ENCODE measurements at regions not wholly inside any gene's neighbourhood (a gene's known extent, or its start where the extent isn't known, plus 50 kb on each side); places are given as distances from the start of the nearest gene placed in this dataset.
"Not testable (repeated sequence)": the region's sequence is repeated elsewhere in the genome, so short reads cannot be mapped to it uniquely, and the experiment has no call there.

- Mint-ChIP-seq H3K36me3 (ENCODE audit: insufficient read depth) (no peaks in the 10 kb centered on the region), H3K4me1 (ENCODE audit: low read depth) (no peaks in the 10 kb centered on the region), H3K4me3 (no peak overlapping the region), H3K27me3 (ENCODE audit: low read depth) (peaks cover 3% of the 10 kb centered on the region), H3K9me3 (no peaks in the 10 kb centered on the region)
- ATAC-seq (no peak), DNase-seq (no peak)
Observed at GRCh38 chr4:112808001-112808400, 171.1 kb downstream of the LARP7 start.

GRCh38 chr4:112813790-112814189, 176.8 kb downstream of the LARP7 start:
- Mint-ChIP-seq H3K27me3 (ENCODE audit: low read depth) (peaks cover 14% of the 10 kb centered on the region), H3K36me3 (ENCODE audit: insufficient read depth) (no peaks in the 10 kb centered on the region), H3K9me3 (no peaks in the 10 kb centered on the region), H3K4me1 (ENCODE audit: low read depth) (peaks cover 9% of the 10 kb centered on the region), H3K4me3 (no peak overlapping the region)
- DNase-seq = no peak
- ATAC-seq = no peak

- H3K36me3 Mint-ChIP-seq (ENCODE audit: insufficient read depth) = no peaks in the 10 kb centered on the region
- peaks cover 9% of the 10 kb centered on the region for H3K4me1 Mint-ChIP-seq (ENCODE audit: low read depth)
- DNase-seq (no peak), ATAC-seq (peak; percentile 74 to 83)
- H3K4me3 Mint-ChIP-seq = peak overlapping the region; percentile 71
- peaks cover 21% of the 10 kb centered on the region for H3K27me3 Mint-ChIP-seq (ENCODE audit: low read depth)
- no peaks in the 10 kb centered on the region for H3K9me3 Mint-ChIP-seq
Observed at GRCh38 chr4:112817933-112818593, 181.1 kb downstream of the LARP7 start.

GRCh38 chr4:112818594-112818965, 181.6 kb downstream of the LARP7 start:
- Mint-ChIP-seq H3K27me3 (ENCODE audit: low read depth) (peaks cover 21% of the 10 kb centered on the region), H3K4me1 (ENCODE audit: low read depth) (peaks cover 9% of the 10 kb centered on the region), H3K9me3 (no peaks in the 10 kb centered on the region), H3K36me3 (ENCODE audit: insufficient read depth) (no peaks in the 10 kb centered on the region), H3K4me3 (peak overlapping the region; percentile 71)
- no peak for DNase-seq
- ATAC-seq = no peak

GRCh38 chr4:112819729-112820128, 182.8 kb downstream of the LARP7 start:
- ATAC-seq = no peak
- H3K9me3 Mint-ChIP-seq = no peaks in the 10 kb centered on the region

GRCh38 chr4:112823156-112823555, 186.2 kb downstream of the LARP7 start:
- Mint-ChIP-seq H3K36me3 (ENCODE audit: insufficient read depth) (no peaks in the 10 kb centered on the region), H3K27me3 (ENCODE audit: low read depth) (peaks cover 19% of the 10 kb centered on the region), H3K4me1 (ENCODE audit: low read depth) (peaks cover 4% of the 10 kb centered on the region), H3K4me3 (no peak overlapping the region), H3K9me3 (no peaks in the 10 kb centered on the region)
- no peak for ATAC-seq
- DNase-seq = no peak

More at GRCh38 chr4:112819729-112820128, 182.8 kb downstream of the LARP7 start:
- H3K36me3 Mint-ChIP-seq (ENCODE audit: insufficient read depth) = no peaks in the 10 kb centered on the region
- DNase-seq = no peak
- H3K4me3 Mint-ChIP-seq = no peak overlapping the region
- peaks cover 21% of the 10 kb centered on the region for H3K27me3 Mint-ChIP-seq (ENCODE audit: low read depth)
- H3K4me1 Mint-ChIP-seq (ENCODE audit: low read depth) = peaks cover 9% of the 10 kb centered on the region

- Mint-ChIP-seq H3K9me3 (no peaks in the 10 kb centered on the region), H3K4me1 (ENCODE audit: low read depth) (no peaks in the 10 kb centered on the region), H3K36me3 (ENCODE audit: insufficient read depth) (no peaks in the 10 kb centered on the region), H3K4me3 (no peak overlapping the region), H3K27me3 (ENCODE audit: low read depth) (peaks cover 14% of the 10 kb centered on the region)
- DNase-seq (no peak), ATAC-seq (no peak)
Observed at GRCh38 chr4:112823606-112824005, 186.7 kb downstream of the LARP7 start.

- no peaks in the 10 kb centered on the region for H3K4me1 Mint-ChIP-seq (ENCODE audit: low read depth)
- no peak overlapping the region for H3K4me3 Mint-ChIP-seq
- no peak for DNase-seq
- no peaks in the 10 kb centered on the region for H3K9me3 Mint-ChIP-seq
- no peak for ATAC-seq
- H3K36me3 Mint-ChIP-seq (ENCODE audit: insufficient read depth) = no peaks in the 10 kb centered on the region
- H3K27me3 Mint-ChIP-seq (ENCODE audit: low read depth) = peaks cover 6% of the 10 kb centered on the region
Observed at GRCh38 chr4:112830753-112831386, 193.9 kb downstream of the LARP7 start.

GRCh38 chr4:112832493-112832892, 195.6 kb downstream of the LARP7 start:
- no peak overlapping the region for H3K4me3 Mint-ChIP-seq
- H3K27me3 Mint-ChIP-seq (ENCODE audit: low read depth) = peaks cover 10% of the 10 kb centered on the region
- H3K4me1 Mint-ChIP-seq (ENCODE audit: low read depth) = no peaks in the 10 kb centered on the region
- H3K9me3 Mint-ChIP-seq = peaks cover 6% of the 10 kb centered on the region
- no peaks in the 10 kb centered on the region for H3K36me3 Mint-ChIP-seq (ENCODE audit: insufficient read depth)
- ATAC-seq (no peak), DNase-seq (no peak)

- Mint-ChIP-seq H3K9me3 (peaks cover 6% of the 10 kb centered on the region), H3K36me3 (ENCODE audit: insufficient read depth) (no peaks in the 10 kb centered on the region), H3K4me3 (no peak overlapping the region), H3K4me1 (ENCODE audit: low read depth) (no peaks in the 10 kb centered on the region), H3K27me3 (ENCODE audit: low read depth) (peaks cover 5% of the 10 kb centered on the region)
- no peak for ATAC-seq
- DNase-seq = no peak
Observed at GRCh38 chr4:112836895-112837294, 200.0 kb downstream of the LARP7 start.

- H3K4me1 Mint-ChIP-seq (ENCODE audit: low read depth); H3K4me3 Mint-ChIP-seq; H3K27me3 Mint-ChIP-seq (ENCODE audit: low read depth); H3K9me3 Mint-ChIP-seq; ATAC-seq; DNase-seq; H3K36me3 Mint-ChIP-seq (ENCODE audit: insufficient read depth): not testable (repeated sequence)
Observed at GRCh38 chr4:112838015-112838414, 201.1 kb downstream of the LARP7 start.

- ATAC-seq = no peak
- Mint-ChIP-seq H3K4me1 (ENCODE audit: low read depth) (no peaks in the 10 kb centered on the region), H3K36me3 (ENCODE audit: insufficient read depth) (no peaks in the 10 kb centered on the region), H3K27me3 (ENCODE audit: low read depth) (peaks cover 5% of the 10 kb centered on the region), H3K4me3 (no peak overlapping the region), H3K9me3 (peaks cover 6% of the 10 kb centered on the region)
- DNase-seq = no peak
Observed at GRCh38 chr4:112840061-112840460, 203.1 kb downstream of the LARP7 start.

GRCh38 chr4:112840619-112841018, 203.7 kb downstream of the LARP7 start:
- Mint-ChIP-seq H3K4me3 (no peak overlapping the region), H3K4me1 (ENCODE audit: low read depth) (no peaks in the 10 kb centered on the region), H3K36me3 (ENCODE audit: insufficient read depth) (no peaks in the 10 kb centered on the region), H3K9me3 (peaks cover 6% of the 10 kb centered on the region), H3K27me3 (ENCODE audit: low read depth) (peaks cover 5% of the 10 kb centered on the region)
- DNase-seq = no peak
- ATAC-seq = no peak

- Mint-ChIP-seq H3K27me3 (ENCODE audit: low read depth) (no peaks in the 10 kb centered on the region), H3K9me3 (peaks cover 7% of the 10 kb centered on the region), H3K4me1 (ENCODE audit: low read depth) (no peaks in the 10 kb centered on the region), H3K4me3 (no peak overlapping the region), H3K36me3 (ENCODE audit: insufficient read depth) (no peaks in the 10 kb centered on the region)
- ATAC-seq (no peak), DNase-seq (no peak)
Observed at GRCh38 chr4:112842513-112842912, 205.6 kb downstream of the LARP7 start.

GRCh38 chr4:112845386-112845785, 204.1 kb upstream of the ANK2 start:
- H3K36me3 Mint-ChIP-seq (ENCODE audit: insufficient read depth) = no peaks in the 10 kb centered on the region
- ATAC-seq = no peak
- no peak overlapping the region for H3K4me3 Mint-ChIP-seq

More at GRCh38 chr4:112845386-112845785, 204.1 kb upstream of the ANK2 start:
- H3K4me1 Mint-ChIP-seq (ENCODE audit: low read depth) = no peaks in the 10 kb centered on the region
- peaks cover 7% of the 10 kb centered on the region for H3K9me3 Mint-ChIP-seq
- H3K27me3 Mint-ChIP-seq (ENCODE audit: low read depth) = no peaks in the 10 kb centered on the region
- DNase-seq = no peak
